ENCODE measurements at regions not wholly inside any gene's neighbourhood (a gene's known extent, or its start where the extent isn't known, plus 50 kb on each side); places are given as distances from the start of the nearest gene placed in this dataset.

- TF ChIP-seq PBX3 (IDR thresholded peaks at IDR 0.05) (no peak), KDM1A (IDR thresholded peaks at IDR 0.05; ENCODE audit: low read depth) (no peak), ZFP36 (IDR thresholded peaks at IDR 0.05; ENCODE audit: borderline replicate concordance, partially characterized antibody) (no peak), FOSB (CRISPR knock-in tag; IDR thresholded peaks at IDR 0.05) (no peak), ESRRA (IDR thresholded peaks at IDR 0.05; ENCODE audit: borderline replicate concordance, low read length) (no peak), SREBF2 (IDR thresholded peaks at IDR 0.05) (no peak), RAD21 (conservative IDR thresholded peaks at IDR 0.05 in 1 of 2, IDR thresholded peaks at IDR 0.05 in 1 of 2) (no peak)
- CTCF ChIA-PET, result no interaction called here
- H3K4me2 ChIP-seq, result no peak overlapping the region
- ATAC-seq (no peak), DNase-seq (ENCODE audit: low read depth in 1 of 2, low spot score in 1 of 2) (no peak), FAIRE-seq (no peak)
- H3K9me3 ChIP-seq, result no peaks in the 10 kb centered on the region
- POLR2A ChIA-PET, result no interaction called here
- H3K27ac ChIP-seq, result no peak overlapping the region
- WGBS (ENCODE audit: missing lambda C conversion rate), result 3% methylated on average over 3 of the region's 3 CpGs
- no peak overlapping the region for H3K4me3 ChIP-seq
- H3K4me1 ChIP-seq, result no peaks in the 10 kb centered on the region
Measured at GRCh38 chr1:101444381-101444780, 207.6 kb downstream of the S1PR1 start.

GRCh38 chr1:101444873-101445618 is 208.2 kb downstream of the S1PR1 start:
- Histone ChIP-seq H3K4me1 (no peaks in the 10 kb centered on the region), H3K27ac (no peak overlapping the region), H3K9me3 (no peaks in the 10 kb centered on the region), H3K4me2 (no peak overlapping the region), H3K4me3 (no peak overlapping the region)
- no peak for FAIRE-seq
- ATAC-seq, result no peak
- POLR2A ChIA-PET, result no interaction called here
- CTCF ChIA-PET, result no interaction called here
- DNase-seq (ENCODE audit: low read depth in 1 of 2, low spot score in 1 of 2), result no peak
- TF ChIP-seq E2F6 (IDR thresholded peaks at IDR 0.05; ENCODE audit: borderline replicate concordance, low read depth), result no peak
- TF ChIP-seq CTCF (IDR thresholded peaks at IDR 0.05), result no peak
- no peak for TF ChIP-seq HMGXB4 (CRISPR knock-in tag; IDR thresholded peaks at IDR 0.05; ENCODE audit: borderline replicate concordance)
- no peak for TF ChIP-seq HES2 (IDR thresholded peaks at IDR 0.05)
- TF ChIP-seq GATA3 (IDR thresholded peaks at IDR 0.05; ENCODE audit: borderline replicate concordance), result no peak
- no peak for TF ChIP-seq CBX8 (IDR thresholded peaks at IDR 0.05)
- no peak for TF ChIP-seq EP300 (IDR thresholded peaks at IDR 0.05)
- no peak for TF ChIP-seq RAD21 (conservative IDR thresholded peaks at IDR 0.05 in 1 of 2, IDR thresholded peaks at IDR 0.05 in 1 of 2)
- TF ChIP-seq ATOH8 (CRISPR knock-in tag; IDR thresholded peaks at IDR 0.05; ENCODE audit: low read depth), result no peak
- TF ChIP-seq FOSL2 (IDR thresholded peaks at IDR 0.05), result no peak
- TF ChIP-seq FOSL2 (CRISPR knock-in tag; IDR thresholded peaks at IDR 0.05), result no peak
- TF ChIP-seq NR3C1 (IDR thresholded peaks at IDR 0.05), result no peak
- TF ChIP-seq POLR2AphosphoS2 (conservative IDR thresholded peaks at IDR 0.05; ENCODE audit: low read length), result no peak
- WGBS (ENCODE audit: missing lambda C conversion rate), result 33% methylated on average over 2 of the region's 2 CpGs

Measured in A549 (cell line).